AG04449 (cell line): ENCODE measurements at regions not wholly inside any gene's neighbourhood (a gene's known extent, or its start where the extent isn't known, plus 50 kb on each side); places are given as distances from the start of the nearest gene placed in this dataset.
"Not testable (repeated sequence)": the region's sequence is repeated elsewhere in the genome, so short reads cannot be mapped to it uniquely, and the experiment has no call there.

Experiments used
- CTCF ChIA-PET: fragments of 350-600 bp; formaldehyde crosslinking; extraction: SDS; loops from one replicate; lab custom pipeline; 2021; ENCODE audit warnings: antibody characterized with exemption; lab: Yijun Ruan, JAX
- POLR2A ChIA-PET: fragments of 400-600, 350-600 bp; formaldehyde crosslinking; extraction: SDS; loops from one replicate; lab custom pipeline; 2020; ENCODE audit warnings: antibody characterized with exemption, inconsistent platforms; lab: Yijun Ruan, JAX
- DNase-seq: peaks from one replicate; pipeline ENCODE4 v3.0.0-alpha.2; 2010; ENCODE audit warnings: low read depth, low spot score
- H3K4me3 ChIP-seq: 2 replicates; pipeline ENCODE4 v1.5.1; 2011; ENCODE audit warnings: low read depth, mild to moderate bottlenecking, control low read depth, low read length
- CTCF ChIP-seq: IDR thresholded peaks from one replicate; pipeline ENCODE4 v1.5.1; 2011; ENCODE audit warnings: mild to moderate bottlenecking, moderate library complexity, low read length, control low read depth, inconsistent platforms; ENCODE audit not compliant: insufficient read depth; ENCODE audit errors: missing control alignments

DNA sequence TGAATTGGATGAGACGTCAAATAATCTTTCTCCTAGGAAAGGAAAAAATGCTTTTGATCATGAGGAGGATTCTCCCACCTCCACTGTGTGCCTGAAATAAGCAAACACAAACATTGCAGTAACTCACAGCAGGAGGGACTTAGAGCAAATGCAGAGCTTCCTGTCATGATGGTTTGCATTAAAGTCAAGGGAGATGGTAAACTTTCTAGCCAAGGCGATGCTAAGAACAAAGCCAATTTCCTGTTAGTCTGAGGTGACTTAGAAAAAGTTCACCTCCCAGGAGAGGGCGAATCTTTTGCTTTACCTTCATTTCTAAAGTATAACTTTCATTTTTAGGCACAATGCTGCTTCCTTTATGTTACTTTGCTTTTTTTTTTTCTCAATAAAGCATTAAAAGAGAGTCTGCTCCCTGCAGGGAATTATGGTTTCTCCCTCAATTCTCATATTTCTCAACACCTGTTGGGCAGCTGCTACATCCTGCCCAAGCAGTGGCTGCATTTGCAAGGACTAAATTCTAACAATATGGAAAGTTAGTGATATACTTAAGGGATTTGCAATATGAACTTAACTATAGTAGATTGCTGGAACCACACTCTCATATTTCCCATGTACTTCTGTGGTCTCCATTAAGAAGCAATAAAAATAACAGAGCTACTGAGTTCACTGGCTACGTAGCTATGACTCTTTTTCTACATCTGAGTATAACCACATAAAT is 175.6 kb downstream of the PCTP start:
- H3K4me3 ChIP-seq, result no peak overlapping the region
- POLR2A ChIA-PET, result no interaction called here
- no peak for TF ChIP-seq CTCF
- DNase-seq, result no peak
- CTCF ChIA-PET, result no interaction called here

- ChIA-PET CTCF (no interaction called here), POLR2A (no interaction called here)
- DNase-seq, result no peak
- no peak for TF ChIP-seq CTCF
- no peak overlapping the region for H3K4me3 ChIP-seq
Measured at GRCh38 chr17:55930291-55930809, 179.5 kb downstream of the PCTP start.

DNA sequence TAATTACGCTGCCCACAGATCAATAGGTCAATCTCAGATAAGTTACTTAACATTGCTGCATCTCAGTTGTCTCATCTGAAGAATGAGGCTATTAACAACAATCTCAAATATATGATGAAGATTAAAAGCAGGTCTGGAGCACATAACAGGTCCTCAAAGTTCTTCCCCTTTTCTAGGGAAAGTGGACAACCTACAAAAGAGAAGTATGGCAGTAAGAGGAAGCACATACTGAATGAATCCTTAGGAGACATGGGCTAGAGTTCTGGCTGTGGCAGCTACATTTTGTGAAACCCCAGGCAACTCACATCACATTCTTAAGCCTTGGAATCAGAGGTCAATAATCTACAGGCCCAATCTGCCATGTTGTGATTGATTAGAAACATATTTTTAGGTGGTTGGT is 180.6 kb downstream of the PCTP start:
- POLR2A ChIA-PET, result no interaction called here
- TF ChIP-seq CTCF, result no peak
- no peak overlapping the region for H3K4me3 ChIP-seq
- DNase-seq, result no peak
- CTCF ChIA-PET, result no interaction called here

DNA sequence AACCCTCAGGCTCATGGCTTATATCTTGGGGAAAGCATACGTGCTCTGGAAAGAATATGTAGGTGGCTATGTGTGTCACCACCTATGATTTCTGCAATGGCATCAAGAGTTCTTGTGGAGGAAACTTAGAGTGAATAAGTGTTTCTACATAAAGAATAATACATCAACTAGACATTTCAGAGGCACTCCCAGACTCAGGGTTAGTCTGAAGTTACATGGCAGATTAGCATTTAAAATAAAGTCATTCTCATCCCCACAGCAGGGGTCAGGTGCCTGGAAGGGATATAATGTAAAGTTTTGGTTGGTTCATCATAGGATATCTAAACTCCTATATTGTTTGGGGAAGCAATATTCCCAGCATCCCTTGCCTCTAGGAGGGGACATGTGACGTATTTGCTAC is 182.1 kb downstream of the PCTP start:
- no peak overlapping the region for H3K4me3 ChIP-seq

GRCh38 chr17:55939181-55939810 is 188.4 kb downstream of the PCTP start:
- H3K4me3 ChIP-seq, POLR2A ChIA-PET, DNase-seq, CTCF ChIA-PET: not testable (repeated sequence)

More for the DNA sequence above, 182.1 kb downstream of the PCTP start:
- CTCF ChIA-PET, result no interaction called here
- POLR2A ChIA-PET, result no interaction called here
- DNase-seq, result no peak
- TF ChIP-seq CTCF, result no peak

GRCh38 chr17:55959756-55960155 is 193.5 kb upstream of the ANKFN1 start:
- POLR2A ChIA-PET, result no interaction called here
- no peak for TF ChIP-seq CTCF
- CTCF ChIA-PET, result no interaction called here
- DNase-seq, result no peak
- H3K4me3 ChIP-seq, result no peak overlapping the region
